Spleen (tissue), 11 donors: ENCODE measurements at regions not wholly inside any gene's neighbourhood (a gene's known extent, or its start where the extent isn't known, plus 50 kb on each side); places are given as distances from the start of the nearest gene placed in this dataset.

Source experiments
- DNase-seq: peaks from one replicate; pipeline ENCODE4 v3.0.0-alpha.2; 2020
- H3K27ac ChIP-seq, 8 donors: fragments of 200-600 bp; sonication (generic) in 7 of 8; 1 replicate in 4 of 8; 2 replicates in 4 of 8; pipeline versions ENCODE4 v1.5.0 to v1.8.0; 2016 to 2021; ENCODE audit warnings: inconsistent platforms in 4 of 8, mild to moderate bottlenecking in 4 of 8, moderate library complexity in 1 of 8
- H3K27me3 ChIP-seq, 7 donors: fragments of 200-600 bp; sonication (generic) in 6 of 7; replicated peaks in 1 of 7; 1 replicate in 4 of 7; 2 replicates in 3 of 7; pipeline versions ENCODE4 v1.5.0 to v1.8.0; 2016 to 2021; ENCODE audit warnings: inconsistent platforms in 3 of 7, mild to moderate bottlenecking in 1 of 7
- H3K36me3 ChIP-seq, 6 donors: fragments of 200-600 bp; sonication (generic) in 5 of 6; 1 replicate in 4 of 6; 2 replicates in 2 of 6; pipeline versions ENCODE4 v1.5.0 to v1.8.0; 2016 to 2021; ENCODE audit warnings: inconsistent platforms in 2 of 6
- H3K4me1 ChIP-seq, 6 donors: fragments of 200-600 bp; sonication (generic) in 5 of 6; 1 replicate in 3 of 6; 2 replicates in 3 of 6; pipeline versions ENCODE4 v1.5.0 to v1.8.0; 2016 to 2021; ENCODE audit warnings: inconsistent platforms in 3 of 6
- H3K4me3 ChIP-seq, 8 donors: fragments of 200-600 bp; sonication (generic) in 7 of 8; 1 replicate in 4 of 8; 2 replicates in 4 of 8; pipeline versions ENCODE4 v1.5.0 to v1.8.0; 2016 to 2021; ENCODE audit warnings: inconsistent platforms in 4 of 8, mild to moderate bottlenecking in 4 of 8, moderate library complexity in 2 of 8
- H3K9me3 ChIP-seq, 8 donors: fragments of 200-600 bp; sonication (generic) in 7 of 8; 1 replicate in 4 of 8; 2 replicates in 4 of 8; pipeline versions ENCODE4 v1.5.0 to v1.8.0; 2016 to 2021; ENCODE audit warnings: inconsistent platforms in 4 of 8
- POLR2A ChIP-seq, 3 donors: fragments of 450-650 bp; IDR thresholded peaks; one replicate each; pipeline ENCODE4 v1.5.1; 2017; ENCODE audit warnings: antibody characterized with exemption in 3 of 3, mild to moderate bottlenecking in 1 of 3
- POLR2AphosphoS5 ChIP-seq, 3 donors: sonication (generic); formaldehyde crosslinking; IDR thresholded peaks; one replicate each; pipeline ENCODE4 v1.5.1; 2017; ENCODE audit warnings: antibody characterized with exemption in 3 of 3
- WGBS, 5 donors: extraction: QIAGEN DNeasy Blood & Tissue Kit in 3 of 5; methylation state at CpG; one replicate each; pipeline versions ENCODE4 v1.1.5 to v1.1.7; 2013 to 2018; 5-methylcytosine and 5-hydroxymethylcytosine counted together
- intact Hi-C: fragments of 100-400 bp; cut with DNase I; formaldehyde crosslinking; loops from one replicate; pipeline ENCODE4 v1.15.0; 2023; ENCODE audit warnings: low total_unique reads
- TF ChIP-seq, protein P1 (sequence below), 11 experiments: fragments of 200-600 bp in 7 of 11; fragments of 450-650 bp in 4 of 11; sonication (generic) in 4 of 11; IDR thresholded peaks in 8 of 11; conservative IDR thresholded peaks in 3 of 11; 1 replicate in 7 of 11; 2 replicates in 4 of 11; pipeline versions ENCODE4 v1.4.0 to v1.8.0; 2016 to 2021; ENCODE audit warnings: antibody characterized with exemption in 11 of 11, inconsistent platforms in 4 of 11, mild to moderate bottlenecking in 1 of 11
- donor health status: healthy with polysubstance abuse.
- donor health status: DM: no; HTN: no; CAD: no; lungs with moderate emphysema.
- donor health status: DM: no; HTN: no; CAD: no.
- donor health status: Bipolar disorder and iron deficiency.
- donor health status: healthy.
- donor health status: DM: no; HTN: no; CAD: no.
- donor health status: DM: yes; HTN: yes; CAD: no.

DNA sequence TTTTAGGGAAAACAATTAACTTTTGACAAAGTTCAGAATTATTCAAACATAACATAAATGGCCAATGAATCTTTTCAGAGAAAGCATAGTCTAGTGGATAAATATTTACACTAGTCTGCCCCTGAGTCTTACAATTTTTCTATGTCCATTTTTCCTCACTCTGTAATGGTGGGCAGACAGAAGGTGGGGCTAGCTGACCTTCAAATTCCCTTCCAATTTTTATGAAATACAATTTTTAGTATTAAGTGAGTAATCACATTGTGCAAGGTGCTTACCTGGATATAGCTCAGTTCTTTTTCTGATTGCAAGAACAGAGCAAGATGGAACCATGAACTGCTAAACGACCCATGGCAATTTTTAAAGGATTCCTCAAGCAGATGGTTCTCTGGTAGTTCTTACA, 441.7 kb upstream of the NR2F2 start:
- DNase-seq = no peak
- WGBS, 5 donors = 78 to 92% (median 83%) methylated on average over 1 of the region's 1 CpG
- no peak overlapping the region for H3K27ac ChIP-seq
- H3K4me3 ChIP-seq = no peak overlapping the region
- no peaks in the 10 kb centered on the region for H3K27me3 ChIP-seq
- H3K4me1 ChIP-seq = no peaks in the 10 kb centered on the region
- intact Hi-C loops = no loop called here
- no peaks in the 10 kb centered on the region for H3K9me3 ChIP-seq
- H3K36me3 ChIP-seq = no peaks in the 10 kb centered on the region
- TF ChIP-seq POLR2A (IDR thresholded peaks at IDR 0.05) (no peak), POLR2AphosphoS5 (IDR thresholded peaks at IDR 0.05) (no peak)
- TF ChIP-seq, protein P1, sequence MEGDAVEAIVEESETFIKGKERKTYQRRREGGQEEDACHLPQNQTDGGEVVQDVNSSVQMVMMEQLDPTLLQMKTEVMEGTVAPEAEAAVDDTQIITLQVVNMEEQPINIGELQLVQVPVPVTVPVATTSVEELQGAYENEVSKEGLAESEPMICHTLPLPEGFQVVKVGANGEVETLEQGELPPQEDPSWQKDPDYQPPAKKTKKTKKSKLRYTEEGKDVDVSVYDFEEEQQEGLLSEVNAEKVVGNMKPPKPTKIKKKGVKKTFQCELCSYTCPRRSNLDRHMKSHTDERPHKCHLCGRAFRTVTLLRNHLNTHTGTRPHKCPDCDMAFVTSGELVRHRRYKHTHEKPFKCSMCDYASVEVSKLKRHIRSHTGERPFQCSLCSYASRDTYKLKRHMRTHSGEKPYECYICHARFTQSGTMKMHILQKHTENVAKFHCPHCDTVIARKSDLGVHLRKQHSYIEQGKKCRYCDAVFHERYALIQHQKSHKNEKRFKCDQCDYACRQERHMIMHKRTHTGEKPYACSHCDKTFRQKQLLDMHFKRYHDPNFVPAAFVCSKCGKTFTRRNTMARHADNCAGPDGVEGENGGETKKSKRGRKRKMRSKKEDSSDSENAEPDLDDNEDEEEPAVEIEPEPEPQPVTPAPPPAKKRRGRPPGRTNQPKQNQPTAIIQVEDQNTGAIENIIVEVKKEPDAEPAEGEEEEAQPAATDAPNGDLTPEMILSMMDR (IDR thresholded peaks at IDR 0.05 in 8 of 11, conservative IDR thresholded peaks at IDR 0.05 in 3 of 11) = no peak

DNA sequence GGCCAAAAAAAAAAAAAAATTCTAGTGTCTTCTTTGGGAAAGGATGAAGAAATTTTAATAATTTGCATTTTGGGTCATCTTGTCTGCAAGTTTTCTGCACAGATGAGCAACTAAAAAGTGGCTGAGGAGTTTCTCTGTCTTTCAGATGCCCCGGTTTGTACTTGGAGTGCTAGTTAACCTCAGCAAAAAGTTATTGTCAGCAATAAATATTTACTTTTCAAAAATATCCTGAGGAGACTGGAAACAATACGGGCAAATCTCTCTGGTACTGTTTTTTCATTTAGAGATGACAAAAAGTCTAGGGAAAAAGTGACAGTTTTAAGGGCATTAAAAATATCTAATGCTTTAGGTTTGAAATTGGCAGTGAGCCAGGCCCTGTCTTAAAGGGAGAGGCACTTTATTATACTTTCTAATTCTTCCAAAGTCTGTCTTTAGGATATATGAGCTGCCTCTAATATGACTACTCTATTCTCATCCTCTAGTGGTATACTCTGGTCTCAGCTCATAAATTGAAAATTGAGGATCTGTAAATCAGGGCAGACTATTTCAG, 436.0 kb upstream of the NR2F2 start:
- Histone ChIP-seq H3K27me3 (no peaks in the 10 kb centered on the region), H3K36me3 (no peaks in the 10 kb centered on the region), H3K9me3 (no peaks in the 10 kb centered on the region), H3K4me3 (no peak overlapping the region), H3K27ac (no peak overlapping the region), H3K4me1 (peaks cover 0 to 12% (median 0%) of the 10 kb centered on the region in 6 donors)
- intact Hi-C loops = no loop called here
- TF ChIP-seq POLR2A (IDR thresholded peaks at IDR 0.05) = no peak
- no peak for DNase-seq
- WGBS, 5 donors = 49 to 63% (median 59%) methylated on average over 2 of the region's 2 CpGs

DNA sequence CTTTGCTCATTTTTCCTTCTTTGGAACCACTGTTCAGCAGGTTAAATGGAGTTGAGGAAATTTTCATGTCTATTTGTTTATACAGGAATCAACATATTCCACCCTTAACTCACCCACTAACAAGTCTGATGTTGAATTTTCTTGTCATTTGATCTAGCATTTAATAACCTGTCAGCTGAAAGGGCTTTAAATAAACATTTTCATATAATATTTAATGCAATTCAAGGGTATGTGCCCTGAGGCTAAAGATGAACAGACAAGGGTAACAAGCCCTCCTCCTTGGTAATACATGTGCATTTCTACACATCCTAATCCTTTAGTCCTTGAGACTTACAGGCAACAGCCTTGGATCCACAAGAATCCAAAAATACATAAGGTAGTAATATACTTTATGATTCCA, 435.0 kb upstream of the NR2F2 start:
- H3K36me3 ChIP-seq = no peaks in the 10 kb centered on the region
- no peaks in the 10 kb centered on the region for H3K27me3 ChIP-seq
- TF ChIP-seq POLR2A (IDR thresholded peaks at IDR 0.05) (no peak), POLR2AphosphoS5 (IDR thresholded peaks at IDR 0.05) (no peak)
- TF ChIP-seq, protein P1 (IDR thresholded peaks at IDR 0.05 in 8 of 11, conservative IDR thresholded peaks at IDR 0.05 in 3 of 11) = no peak
- no peak for DNase-seq
- no peak overlapping the region for H3K4me3 ChIP-seq
- intact Hi-C loops = no loop called here
- no peak overlapping the region for H3K27ac ChIP-seq
- peaks cover 0 to 12% (median 0%) of the 10 kb centered on the region in 6 donors for H3K4me1 ChIP-seq
- H3K9me3 ChIP-seq = no peaks in the 10 kb centered on the region

DNA sequence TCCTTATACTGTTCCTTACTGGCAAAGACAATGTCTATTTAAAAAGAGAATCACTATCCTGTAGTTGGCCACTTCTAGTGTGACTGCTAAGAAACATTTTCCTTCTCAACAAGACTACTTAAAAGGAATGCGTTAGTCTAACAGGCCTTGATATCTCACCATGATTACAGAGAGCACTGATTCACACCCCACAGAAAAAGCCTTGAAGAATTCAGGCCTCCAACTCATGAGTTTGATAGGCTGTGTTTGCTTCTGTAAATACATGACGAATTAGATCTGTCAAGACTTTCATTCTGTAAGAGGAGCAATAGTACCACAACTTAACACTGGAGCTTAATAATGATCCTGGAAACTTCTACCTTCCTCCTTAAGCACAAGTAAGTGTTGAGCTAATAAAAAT, 432.8 kb upstream of the NR2F2 start:
- no peaks in the 10 kb centered on the region for H3K9me3 ChIP-seq
- no peaks in the 10 kb centered on the region for H3K27me3 ChIP-seq
- TF ChIP-seq POLR2A (IDR thresholded peaks at IDR 0.05) = no peak
- no peak for TF ChIP-seq POLR2AphosphoS5 (IDR thresholded peaks at IDR 0.05)
- TF ChIP-seq, protein P1 (IDR thresholded peaks at IDR 0.05 in 8 of 11, conservative IDR thresholded peaks at IDR 0.05 in 3 of 11) = no peak
- 79 to 93% (median 82%) methylated on average over 2 of the region's 2 CpGs for WGBS, 5 donors
- H3K4me1 ChIP-seq = peaks cover 0 to 12% (median 6%) of the 10 kb centered on the region in 6 donors
- no peak overlapping the region for H3K27ac ChIP-seq
- intact Hi-C loops = no loop called here
- no peaks in the 10 kb centered on the region for H3K36me3 ChIP-seq
- no peak for DNase-seq
- no peak overlapping the region for H3K4me3 ChIP-seq

DNA sequence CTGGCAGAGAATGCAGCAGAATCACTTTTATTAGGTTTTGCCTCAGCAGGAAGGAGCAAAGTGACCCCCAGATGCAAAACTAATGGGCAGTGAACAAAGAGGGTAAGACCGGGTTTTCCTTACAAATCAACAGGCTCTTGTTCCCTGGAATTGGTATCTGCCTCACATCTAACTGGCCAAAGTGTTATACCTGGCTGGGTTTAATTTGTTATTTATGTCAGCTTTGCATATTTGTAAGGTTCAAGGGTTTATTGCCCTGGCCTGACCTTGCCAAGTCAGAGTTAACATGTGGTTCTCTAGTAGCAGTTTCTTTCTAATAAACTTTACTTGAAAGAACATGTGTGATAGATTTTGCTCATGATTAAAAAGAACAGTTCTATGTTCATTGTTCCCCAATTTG, 431.7 kb upstream of the NR2F2 start:
- no peak for TF ChIP-seq POLR2A (IDR thresholded peaks at IDR 0.05)
- no peak for TF ChIP-seq POLR2AphosphoS5 (IDR thresholded peaks at IDR 0.05)
- TF ChIP-seq, protein P1 (IDR thresholded peaks at IDR 0.05 in 8 of 11, conservative IDR thresholded peaks at IDR 0.05 in 3 of 11) = no peak
- DNase-seq = no peak
- Histone ChIP-seq H3K27me3 (no peaks in the 10 kb centered on the region), H3K9me3 (no peaks in the 10 kb centered on the region), H3K36me3 (no peaks in the 10 kb centered on the region), H3K4me3 (no peak overlapping the region), H3K27ac (no peak overlapping the region), H3K4me1 (peaks cover 0 to 16% (median 8%) of the 10 kb centered on the region in 6 donors)
- intact Hi-C loops = no loop called here
- 92 to 100% (median 92%) methylated on average over 1 of the region's 1 CpG for WGBS, 5 donors
